ENCODE measurements at regions not wholly inside any gene's neighbourhood (a gene's known extent, or its start where the extent isn't known, plus 50 kb on each side); places are given as distances from the start of the nearest gene placed in this dataset.

DNA sequence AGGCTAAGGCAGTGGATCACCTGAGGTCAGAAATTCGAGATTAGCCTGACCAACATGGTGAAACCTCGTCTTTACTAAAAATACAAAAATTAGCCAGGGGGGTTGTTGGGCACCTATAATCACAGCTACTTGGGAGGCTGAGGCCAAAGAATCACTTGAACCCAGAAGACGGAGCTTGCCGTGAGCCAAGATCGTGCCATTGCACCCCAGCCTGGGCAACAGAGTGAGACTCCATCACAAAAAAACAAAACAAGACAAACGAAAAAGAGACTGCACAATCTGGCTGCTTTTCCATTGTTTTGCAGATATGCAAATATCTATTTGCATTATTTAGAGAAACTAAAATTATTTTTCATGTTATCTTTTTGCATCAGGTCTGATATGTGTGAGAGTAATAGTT lies 83.6 kb downstream of the ZNF486 start:
- H3K27me3 ChIP-seq (ENCODE audit: insufficient read depth, low read depth): no peaks in the 10 kb centered on the region
- TF ChIP-seq, protein P1, sequence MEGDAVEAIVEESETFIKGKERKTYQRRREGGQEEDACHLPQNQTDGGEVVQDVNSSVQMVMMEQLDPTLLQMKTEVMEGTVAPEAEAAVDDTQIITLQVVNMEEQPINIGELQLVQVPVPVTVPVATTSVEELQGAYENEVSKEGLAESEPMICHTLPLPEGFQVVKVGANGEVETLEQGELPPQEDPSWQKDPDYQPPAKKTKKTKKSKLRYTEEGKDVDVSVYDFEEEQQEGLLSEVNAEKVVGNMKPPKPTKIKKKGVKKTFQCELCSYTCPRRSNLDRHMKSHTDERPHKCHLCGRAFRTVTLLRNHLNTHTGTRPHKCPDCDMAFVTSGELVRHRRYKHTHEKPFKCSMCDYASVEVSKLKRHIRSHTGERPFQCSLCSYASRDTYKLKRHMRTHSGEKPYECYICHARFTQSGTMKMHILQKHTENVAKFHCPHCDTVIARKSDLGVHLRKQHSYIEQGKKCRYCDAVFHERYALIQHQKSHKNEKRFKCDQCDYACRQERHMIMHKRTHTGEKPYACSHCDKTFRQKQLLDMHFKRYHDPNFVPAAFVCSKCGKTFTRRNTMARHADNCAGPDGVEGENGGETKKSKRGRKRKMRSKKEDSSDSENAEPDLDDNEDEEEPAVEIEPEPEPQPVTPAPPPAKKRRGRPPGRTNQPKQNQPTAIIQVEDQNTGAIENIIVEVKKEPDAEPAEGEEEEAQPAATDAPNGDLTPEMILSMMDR (conservative IDR thresholded peaks at IDR 0.05; ENCODE audit: low read depth, low read length): no peak
- H3K36me3 ChIP-seq (ENCODE audit: insufficient read depth): no peaks in the 10 kb centered on the region
- H3K9ac ChIP-seq: no peak overlapping the region
- H3K4me1 ChIP-seq (ENCODE audit: low read depth, poor library complexity, severe bottlenecking): no peaks in the 10 kb centered on the region
- no peaks in the 10 kb centered on the region for H3K79me2 ChIP-seq (ENCODE audit: insufficient read depth, low read depth)
- no peak overlapping the region for H3K4me3 ChIP-seq (IDR thresholded peaks at IDR 0.05; ENCODE audit: insufficient read depth, low read depth, low read length)
- no peak overlapping the region for H3K27ac ChIP-seq
- no peak overlapping the region for H3K4me2 ChIP-seq
- H2AFZ ChIP-seq (ENCODE audit: low read depth): no peak overlapping the region
- H4K20me1 ChIP-seq (ENCODE audit: insufficient read depth): no peaks in the 10 kb centered on the region

GRCh38 chr19:20250121-20250520 lies 83.1 kb downstream of the ZNF486 start:
- Histone ChIP-seq H2AFZ (ENCODE audit: low read depth) (no peak overlapping the region), H3K27ac (no peak overlapping the region), H3K79me2 (ENCODE audit: insufficient read depth, low read depth) (no peaks in the 10 kb centered on the region), H3K4me3 (IDR thresholded peaks at IDR 0.05; ENCODE audit: insufficient read depth, low read depth, low read length) (no peak overlapping the region), H3K4me1 (ENCODE audit: low read depth, poor library complexity, severe bottlenecking) (no peaks in the 10 kb centered on the region), H4K20me1 (ENCODE audit: insufficient read depth) (no peaks in the 10 kb centered on the region), H3K36me3 (ENCODE audit: insufficient read depth) (no peaks in the 10 kb centered on the region), H3K9ac (no peak overlapping the region), H3K27me3 (ENCODE audit: insufficient read depth, low read depth) (no peaks in the 10 kb centered on the region), H3K4me2 (no peak overlapping the region)
- TF ChIP-seq, protein P1 (conservative IDR thresholded peaks at IDR 0.05; ENCODE audit: low read depth, low read length): no peak
